COLO829 (cell line): ENCODE measurements at regions not wholly inside any gene's neighbourhood (a gene's known extent, or its start where the extent isn't known, plus 50 kb on each side); places are given as distances from the start of the nearest gene placed in this dataset.
"Not testable (repeated sequence)": the region's sequence is repeated elsewhere in the genome, so short reads cannot be mapped to it uniquely, and the experiment has no call there.

ENCODE experiments used
- DNase-seq: peaks from one replicate; pipeline ENCODE4 v3.0.0; 2012; ENCODE audit warnings: low spot score

DNA sequence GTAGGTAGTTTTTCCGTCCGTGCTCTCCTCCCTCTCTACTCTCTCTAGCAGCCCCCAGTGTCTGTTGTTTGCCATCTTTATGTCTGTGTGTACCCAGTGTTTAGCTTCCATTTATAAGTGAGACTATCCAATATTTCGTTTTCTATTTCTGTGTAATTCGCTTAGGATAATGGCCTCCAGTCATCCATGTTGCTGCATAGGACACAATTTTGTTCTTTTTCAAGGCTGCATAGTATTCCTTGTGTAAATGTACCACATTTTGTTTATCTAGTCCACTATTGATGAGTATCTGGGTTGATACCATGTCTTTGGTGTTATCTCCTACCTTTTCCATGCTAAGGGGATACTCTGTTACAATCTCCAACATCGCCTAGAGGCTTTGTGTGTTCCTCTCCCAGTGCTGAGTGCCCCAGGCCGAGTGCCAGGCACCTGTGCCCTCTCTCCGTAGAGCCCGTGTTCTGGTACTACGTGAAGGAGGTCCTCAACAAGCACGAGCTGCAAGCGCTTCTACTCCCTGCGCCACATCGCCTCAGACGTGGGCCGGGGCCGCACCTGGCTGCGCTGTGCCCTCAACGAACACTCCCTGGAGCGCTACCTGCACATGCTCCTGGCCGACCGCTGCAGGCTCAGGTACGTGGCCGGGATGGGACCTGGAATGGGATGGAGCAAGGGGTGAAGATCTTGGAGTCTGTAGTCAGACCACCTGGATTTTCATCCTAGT, 51.0 kb downstream of the NPIPB11 start:
- not testable (repeated sequence) for DNase-seq

DNA sequence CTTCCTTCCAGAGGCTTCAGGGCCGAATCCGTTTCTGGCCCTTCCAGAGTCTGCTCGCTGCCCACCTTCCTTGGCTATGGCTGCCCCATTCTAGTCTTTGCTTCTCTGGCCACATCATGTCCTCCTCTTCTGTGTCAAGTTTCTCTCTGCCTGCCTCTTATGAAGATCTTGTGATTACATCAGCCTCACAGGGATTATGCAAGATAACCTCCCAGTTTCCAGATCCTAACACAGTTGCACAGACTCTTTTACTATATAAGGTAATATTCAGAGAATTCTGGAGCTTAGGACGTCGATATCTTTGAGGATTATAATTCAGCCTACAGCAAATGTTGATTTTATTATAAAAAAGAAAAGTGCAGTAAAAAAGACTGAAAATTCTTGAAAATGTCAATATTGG, 52.1 kb downstream of the NPIPB11 start:
- not testable (repeated sequence) for DNase-seq

DNA sequence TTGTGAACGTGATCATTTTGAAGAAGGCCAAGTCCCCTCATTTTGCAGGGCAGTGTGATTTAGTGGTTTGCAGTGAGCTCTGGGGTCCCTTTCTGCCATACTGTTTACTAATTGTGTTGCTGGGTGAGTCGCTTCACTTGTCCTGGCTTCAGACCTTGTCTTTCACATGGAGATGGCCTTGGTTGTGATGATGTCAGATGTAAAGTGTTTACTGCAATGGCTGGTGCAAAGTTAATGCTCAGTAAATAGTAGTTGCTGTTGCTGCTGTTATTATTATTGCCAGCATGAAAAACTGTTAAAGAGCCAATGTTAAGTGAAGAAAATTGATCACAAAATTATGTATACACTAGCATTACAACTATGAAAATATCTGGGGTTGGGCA, 53.9 kb downstream of the NPIPB11 start:
- not testable (repeated sequence) for DNase-seq

DNA sequence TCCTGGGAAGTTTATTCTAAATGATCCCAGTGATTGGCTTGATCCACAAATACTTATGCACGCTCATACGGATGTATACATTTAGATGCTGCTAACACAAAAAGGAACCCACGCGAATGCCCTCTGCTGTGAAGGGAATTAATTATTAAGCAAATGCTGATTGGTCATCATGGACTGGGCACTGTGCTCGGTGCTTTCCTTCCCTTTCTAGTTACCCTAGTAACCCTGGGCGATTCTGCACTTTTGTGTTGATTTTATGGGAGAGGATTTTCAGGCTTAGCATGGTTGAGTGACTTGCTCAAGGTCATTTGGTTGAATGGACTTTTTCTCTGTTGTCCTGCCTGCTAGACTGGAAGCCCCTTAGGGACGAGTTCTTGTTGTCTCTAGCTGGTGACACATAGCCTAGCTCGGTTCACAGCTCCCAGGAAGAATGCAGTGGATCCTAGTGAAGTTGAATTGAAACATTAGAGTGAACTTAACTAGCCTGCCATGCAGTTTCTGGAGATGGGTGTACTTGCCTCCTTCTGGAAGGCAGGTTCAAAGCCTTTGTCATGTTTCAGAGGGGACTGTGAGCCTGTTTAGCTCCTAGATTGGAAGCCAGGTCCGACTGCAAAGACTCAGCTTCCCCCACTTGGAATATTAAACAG, 54.4 kb downstream of the NPIPB11 start:
- DNase-seq, result not testable (repeated sequence)

DNA sequence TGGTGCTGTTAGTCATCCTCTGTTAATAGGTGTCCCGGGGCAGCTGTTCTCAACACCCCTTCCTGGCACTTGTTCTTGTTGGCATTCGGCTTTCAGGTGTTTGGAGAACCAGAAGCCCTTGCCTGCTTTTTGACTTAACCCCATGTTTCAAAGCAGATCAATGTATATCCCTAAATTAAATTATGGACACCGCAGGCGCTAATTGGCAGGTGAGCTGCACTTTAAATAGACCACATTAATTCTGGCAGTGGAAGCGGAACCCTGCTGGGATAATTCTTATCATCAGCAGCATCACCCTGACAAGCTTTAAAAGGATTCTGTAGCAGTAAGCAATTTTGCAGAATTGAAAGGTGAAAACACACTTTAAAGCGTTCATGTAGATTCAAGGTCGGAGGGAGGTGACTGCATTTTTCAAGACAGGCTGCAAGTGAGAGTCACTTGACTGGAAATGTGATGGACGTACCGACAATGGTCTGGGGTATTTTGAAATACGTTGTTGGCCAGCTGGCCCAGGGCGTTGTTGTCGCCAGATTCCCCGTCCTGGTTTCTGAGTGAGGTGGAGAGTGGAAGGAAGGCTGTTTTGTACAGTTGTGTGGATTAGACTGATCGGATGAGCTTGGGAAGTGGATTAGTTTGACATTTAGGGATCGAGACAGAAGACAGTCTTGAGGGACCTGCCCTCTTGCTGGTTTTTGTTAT, 55.1 kb downstream of the NPIPB11 start:
- not testable (repeated sequence) for DNase-seq

DNA sequence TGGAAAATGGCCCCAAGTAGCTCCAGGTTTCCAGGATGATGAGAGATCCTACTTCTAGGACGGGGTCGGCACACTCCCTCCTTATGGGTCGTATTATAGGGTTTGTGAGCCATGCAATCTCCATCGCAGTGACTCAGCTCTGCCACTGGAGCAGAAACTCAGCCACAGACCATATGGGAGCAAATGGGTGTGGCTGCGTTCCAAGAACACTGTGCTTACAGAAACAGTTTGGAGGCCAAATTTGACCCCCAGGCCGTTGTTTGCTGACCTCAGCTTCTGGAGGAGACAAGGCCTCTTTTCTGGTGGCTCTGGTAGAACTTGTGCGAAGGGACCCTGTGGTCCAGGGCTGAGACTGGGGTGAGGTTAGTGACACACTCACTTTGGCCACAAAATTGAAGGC, 56.5 kb downstream of the NPIPB11 start:
- not testable (repeated sequence) for DNase-seq

DNA sequence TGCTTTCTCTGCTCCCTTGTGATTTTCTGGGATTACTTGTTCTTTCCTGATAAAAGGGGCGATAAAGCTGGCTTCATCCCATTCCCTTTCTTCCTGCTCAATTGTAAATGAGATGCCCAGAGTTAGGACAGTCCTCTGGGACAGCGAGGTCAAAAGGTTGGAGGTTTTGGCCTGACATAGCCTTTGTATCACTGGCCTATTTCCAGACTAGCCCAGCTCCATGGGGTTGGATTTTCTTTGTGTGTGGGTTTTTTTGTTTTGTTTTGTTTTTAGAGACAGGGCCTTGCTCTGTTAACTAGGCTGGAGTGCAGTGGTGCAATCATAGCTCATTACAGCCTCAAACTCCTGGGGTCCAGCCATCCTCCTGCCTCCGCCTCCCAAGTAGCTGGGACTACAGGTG, 57.8 kb downstream of the NPIPB11 start:
- DNase-seq, result not testable (repeated sequence)

DNA sequence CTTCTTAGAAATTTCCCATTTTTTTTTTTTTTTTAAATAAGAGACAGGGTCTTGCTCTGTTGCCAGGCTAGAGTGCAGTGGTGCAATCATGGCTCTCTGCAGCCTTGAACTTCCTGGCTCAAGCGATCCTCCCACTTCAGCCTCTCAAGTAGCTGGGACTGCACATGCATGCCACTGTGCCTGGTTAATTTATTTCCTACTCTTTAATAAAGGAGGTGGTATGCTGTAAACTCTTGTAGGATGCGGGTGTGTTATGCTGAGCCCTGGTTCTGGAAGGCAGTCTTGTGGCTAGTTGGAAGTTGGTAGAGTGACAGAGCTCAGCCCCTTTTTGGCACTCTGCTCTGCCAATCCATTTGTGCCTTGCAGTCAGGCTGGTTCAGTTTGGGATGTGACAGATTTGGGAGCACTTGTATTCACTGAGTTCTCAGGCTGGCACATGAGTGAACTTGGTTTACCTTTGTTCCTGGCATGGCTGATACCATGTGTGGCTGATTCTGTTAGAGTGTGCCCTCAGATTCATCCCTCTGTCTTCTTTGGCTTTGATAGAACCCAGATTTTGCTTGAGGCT, 58.3 kb downstream of the NPIPB11 start:
- DNase-seq, result not testable (repeated sequence)

DNA sequence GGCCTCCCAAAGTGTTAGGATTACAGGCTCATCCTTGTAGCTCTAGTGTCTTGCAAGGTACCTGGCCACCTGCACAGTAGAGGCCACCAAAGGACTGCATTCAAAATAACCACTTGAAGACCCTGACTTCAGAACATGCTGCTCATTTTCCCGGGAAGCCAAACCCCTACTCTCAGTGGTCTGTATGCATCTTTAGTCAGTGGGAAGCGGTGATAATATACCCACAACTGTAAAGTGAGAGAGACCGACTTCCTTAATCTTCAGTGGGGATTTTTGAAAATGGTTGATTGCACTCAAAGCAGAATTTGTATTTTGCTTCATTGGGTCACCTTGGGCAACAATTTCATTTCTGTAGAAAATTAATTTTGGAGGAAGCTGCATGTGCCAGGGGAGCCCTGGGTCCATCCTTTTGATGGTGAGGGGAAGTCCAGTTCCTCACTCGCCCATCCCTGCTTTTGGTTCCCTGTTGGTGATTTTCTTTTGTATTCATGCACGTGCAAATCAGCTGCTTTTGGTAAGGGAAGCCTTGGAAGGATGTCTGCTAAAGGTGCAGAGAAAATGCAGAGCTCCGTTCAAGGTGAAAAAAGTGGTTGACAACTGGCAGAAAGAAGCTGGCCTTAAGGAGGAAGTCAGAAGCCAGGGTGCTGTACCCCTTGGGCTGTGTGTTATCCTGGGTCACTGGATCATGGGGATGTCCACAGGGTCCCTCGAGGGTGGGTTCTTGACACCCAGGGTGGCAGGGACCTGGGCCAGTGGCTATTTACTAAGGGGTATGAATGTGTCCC, 59.5 kb downstream of the NPIPB11 start:
- DNase-seq, result not testable (repeated sequence)

DNA sequence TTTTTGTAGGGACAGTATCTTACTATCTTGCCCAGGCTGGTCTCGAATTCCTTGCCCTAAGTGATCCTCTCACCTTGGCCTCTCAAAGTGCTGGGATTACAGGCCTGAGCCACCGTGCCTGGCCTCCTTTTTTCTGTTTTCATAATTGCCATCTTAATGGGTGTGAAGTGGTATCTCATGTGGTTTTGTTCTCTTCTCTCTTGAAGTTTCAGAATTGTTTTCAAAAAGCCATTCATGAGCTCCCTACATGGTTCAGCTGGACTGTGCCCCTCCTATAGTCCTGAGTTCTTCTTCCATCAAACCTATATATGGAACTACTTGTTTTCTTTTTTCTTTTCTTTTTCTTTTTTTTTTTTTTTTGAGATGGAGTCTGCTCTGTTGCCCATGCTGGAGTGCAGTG, 60.3 kb downstream of the NPIPB11 start:
- not testable (repeated sequence) for DNase-seq

DNA sequence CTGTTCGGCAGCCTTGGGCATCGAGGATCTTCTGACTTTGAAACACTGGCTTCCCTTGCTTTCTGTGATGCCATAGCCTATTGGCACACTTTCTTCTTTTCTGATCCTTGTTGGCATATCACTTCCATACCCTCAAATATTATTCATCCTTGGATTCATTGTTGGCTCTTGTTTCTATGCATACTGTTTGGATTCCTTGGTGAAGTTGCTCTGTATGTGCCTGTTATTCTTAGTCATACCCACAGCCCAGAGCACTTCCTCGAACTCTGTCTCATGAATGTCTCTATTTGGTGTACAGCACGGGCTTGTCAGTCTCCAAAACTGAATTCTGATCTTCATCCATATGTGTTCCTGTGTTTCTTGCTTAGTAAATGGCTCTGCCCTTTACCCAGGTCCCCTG, 63.6 kb downstream of the NPIPB11 start:
- not testable (repeated sequence) for DNase-seq

DNA sequence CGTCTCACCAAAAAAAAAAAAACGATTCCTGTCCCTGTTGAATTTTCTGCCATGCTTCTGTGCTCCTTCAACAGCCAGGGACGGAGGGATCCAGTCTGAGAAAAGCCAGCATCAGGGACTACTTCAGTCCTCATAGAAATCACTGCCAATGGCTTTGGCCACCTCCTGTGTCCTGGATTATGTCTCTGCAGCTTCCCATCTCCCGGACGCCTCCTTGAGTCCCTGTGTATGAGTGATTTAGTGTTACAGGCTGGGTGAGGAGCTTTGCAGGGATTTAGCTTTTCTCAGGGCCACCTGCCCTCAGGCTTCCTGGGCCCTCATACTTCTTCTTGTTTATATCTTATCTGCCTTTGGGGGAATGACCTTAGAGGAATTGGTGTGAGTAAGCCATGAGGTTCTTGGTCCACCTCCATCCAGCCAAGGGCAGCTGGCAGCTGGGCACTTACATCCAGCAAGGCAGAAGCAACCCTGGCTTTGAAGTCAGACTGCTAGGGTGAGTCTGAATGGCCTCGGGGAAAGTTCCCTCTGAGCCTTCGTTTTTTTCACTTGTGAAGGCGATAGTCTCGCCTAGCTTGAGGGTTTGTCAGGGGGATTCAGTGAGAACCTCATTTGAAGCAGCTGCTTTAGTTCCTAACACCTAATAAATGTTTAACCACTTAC, 65.6 kb downstream of the NPIPB11 start:
- DNase-seq, result not testable (repeated sequence)

DNA sequence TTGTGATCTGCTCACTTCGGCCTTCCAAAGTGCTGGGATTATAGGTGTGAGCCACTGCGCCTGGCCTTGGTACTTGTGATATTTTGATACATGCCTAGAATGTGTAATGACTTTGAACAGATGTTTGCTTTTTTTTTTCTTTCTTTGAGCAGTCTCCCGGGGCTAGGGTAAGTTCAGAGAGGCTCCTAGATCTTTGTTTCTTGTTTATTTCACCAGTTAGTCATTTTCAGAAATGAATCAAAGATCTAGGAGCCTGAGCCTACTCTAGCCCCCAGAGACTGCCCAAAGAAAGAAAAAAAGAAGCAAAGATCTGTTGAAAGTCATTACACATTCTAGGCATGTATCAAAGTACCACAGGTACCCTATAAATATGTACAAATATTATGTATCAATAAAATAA, 66.3 kb downstream of the NPIPB11 start:
- not testable (repeated sequence) for DNase-seq

DNA sequence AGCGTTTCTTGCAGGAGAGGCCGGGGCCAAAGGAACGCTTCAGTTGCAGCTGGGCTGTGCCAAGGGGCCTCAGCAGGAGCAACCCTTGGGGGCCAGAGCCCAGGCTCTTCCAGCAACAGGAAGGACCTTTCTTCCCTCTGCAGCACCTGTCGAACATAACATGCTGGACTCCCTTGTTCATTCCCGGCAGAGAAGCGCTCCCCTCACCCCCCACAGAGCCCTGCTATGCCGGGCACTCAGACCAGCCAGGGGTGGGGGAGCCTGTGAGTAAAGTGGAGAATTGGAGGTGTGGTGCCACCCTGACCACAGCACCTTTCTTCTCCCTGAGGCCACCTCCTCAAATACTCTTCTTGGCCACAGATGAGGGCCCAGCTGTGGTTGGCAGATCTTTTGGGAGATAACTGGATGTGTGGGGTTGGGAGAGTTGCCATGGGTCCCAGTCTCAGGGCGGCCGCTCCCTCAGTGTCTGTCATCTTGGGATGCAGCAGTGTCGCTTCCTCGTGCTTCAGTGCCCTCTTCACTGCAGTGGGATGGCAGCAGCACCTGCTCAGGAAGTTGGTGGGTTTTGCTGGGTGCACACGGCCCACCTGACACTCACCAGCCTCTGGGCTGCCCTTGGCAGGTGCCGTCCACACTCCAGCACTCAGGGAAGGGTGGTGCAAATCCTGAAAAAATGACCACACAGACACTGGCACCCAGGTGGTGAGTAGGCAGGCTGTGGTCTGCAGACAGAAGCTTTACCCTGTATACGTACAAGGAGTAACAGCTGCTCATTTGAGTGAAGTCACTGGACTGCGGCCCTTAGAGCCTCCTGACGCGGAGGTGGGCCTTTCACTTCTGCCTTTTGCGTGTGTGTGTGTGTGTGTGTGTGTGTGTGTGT, 67.5 kb downstream of the NPIPB11 start:
- not testable (repeated sequence) for DNase-seq

DNA sequence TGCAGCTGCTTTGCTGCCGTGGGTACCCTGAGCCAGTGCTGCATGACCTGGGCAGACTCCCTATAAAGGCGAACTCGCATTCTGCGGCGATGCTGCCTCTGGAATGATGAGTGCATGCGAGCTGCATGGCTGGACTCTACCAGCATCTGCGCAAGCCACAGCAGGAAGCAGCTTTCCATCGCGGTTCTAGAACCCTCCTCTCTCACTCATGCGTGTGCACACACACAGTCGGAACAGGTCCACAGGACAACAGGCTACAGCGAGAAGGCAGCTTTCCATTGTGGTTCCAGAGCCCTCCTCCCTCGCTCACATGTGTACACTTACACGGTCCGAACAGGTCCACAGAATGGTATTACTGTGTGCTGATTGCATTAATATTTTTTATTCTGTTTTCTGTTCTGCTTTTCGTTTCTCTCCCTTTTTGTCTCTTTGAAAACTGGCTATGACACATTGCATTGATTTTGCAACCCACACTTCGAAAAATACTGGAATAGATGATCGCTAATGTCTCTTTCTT, 69.1 kb downstream of the NPIPB11 start:
- not testable (repeated sequence) for DNase-seq

DNA sequence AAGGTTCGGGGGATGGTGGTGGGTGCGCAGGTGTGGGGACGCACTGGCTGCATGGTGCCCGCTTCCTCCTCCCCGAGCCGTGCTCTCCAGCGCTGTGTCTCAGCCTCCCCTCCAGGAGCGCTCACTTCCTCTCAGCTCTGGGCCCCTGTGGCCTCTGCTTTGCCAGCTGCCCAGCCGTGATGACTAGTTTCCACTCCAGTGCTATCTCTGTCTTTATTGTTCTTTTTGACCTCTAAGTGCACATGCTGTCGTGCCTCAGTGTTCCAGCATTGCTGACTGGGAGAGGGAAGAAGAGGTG, 71.0 kb downstream of the NPIPB11 start:
- DNase-seq, result not testable (repeated sequence)

DNA sequence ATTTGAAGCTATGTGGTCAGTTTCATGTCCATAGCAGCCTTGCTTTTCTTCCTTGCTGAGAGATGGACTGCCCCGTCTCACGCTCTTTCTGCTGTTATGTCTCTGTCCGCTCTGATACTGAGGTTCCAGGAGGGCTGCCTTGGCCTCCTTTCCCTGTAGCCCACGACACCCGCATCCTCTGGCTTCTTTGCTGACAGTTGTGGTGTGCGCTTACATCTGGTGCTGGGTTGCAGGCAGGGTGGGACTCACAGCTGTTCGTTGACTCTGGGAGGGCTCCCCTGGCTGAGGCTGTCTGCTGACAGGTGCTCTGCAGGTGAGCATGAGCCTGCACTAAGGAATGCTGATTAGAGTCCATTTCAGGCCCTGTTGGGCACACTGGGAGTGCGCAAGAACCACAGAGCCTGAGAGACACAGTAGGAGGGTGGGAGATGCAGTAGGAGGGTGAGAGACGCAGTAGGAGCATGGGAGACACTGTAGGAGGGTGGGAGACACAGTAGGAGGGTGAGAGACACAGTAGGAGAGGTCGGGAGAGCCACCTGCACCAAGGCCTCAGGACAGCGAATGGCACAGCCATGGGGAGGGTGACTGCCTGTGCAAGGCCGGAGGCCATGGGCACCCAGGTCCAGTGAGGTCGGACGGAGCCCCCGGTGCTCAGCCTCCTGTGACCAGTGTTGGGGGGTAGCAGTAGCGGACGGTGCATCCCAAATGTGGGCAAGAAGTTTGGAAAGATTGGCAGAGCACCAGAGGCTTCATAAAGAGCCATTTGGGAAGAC, 71.5 kb downstream of the NPIPB11 start:
- DNase-seq, result not testable (repeated sequence)

DNA sequence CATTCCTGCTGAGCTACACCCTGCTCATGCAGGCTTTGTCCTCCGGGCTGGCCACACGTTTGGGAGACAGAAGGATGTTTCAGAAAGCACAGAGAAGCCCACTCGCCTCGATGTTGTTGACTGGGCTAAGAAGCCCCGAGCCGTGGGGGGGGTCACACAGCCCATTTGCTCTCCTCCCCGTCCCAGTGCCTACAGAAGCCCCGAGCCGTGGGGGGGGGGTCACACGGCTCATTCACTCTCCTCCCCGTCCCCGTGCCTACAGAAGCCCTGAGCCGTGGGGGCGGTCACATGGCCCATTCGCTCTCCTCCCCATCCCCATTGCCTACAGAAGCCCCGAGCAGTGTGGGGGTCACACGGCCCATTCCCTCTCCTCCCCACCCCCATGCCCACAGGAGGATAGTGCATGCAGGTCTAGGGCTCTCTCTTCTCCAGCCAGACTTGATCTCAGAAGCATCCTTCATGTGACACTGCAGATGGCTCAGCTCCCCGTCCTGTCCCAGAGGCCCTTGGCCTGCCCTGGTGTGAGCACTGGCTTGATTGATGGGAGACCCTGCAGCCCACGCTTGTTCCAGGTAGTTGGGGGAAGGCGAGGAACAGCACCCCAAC, 72.9 kb downstream of the NPIPB11 start:
- DNase-seq, result not testable (repeated sequence)

DNA sequence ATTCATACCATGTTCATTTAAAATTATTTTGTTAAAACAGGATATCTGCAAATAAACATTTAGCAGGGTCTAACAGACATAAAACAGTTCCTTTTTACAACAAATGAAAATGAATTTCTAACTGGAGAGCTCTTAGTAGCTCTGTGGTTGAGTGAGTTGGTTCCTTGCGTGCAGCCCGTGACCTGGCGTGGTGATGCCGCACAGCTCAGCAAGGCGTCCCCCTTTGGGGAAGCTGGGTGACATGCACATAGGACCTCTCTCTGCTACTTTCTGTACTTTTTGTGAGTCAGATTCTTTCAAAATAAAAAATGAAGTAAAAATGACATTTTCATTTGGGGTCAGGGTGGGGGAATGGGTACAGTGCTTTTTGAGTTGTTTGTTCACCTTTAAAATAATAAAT, 75.9 kb downstream of the NPIPB11 start:
- DNase-seq, result not testable (repeated sequence)
